SK-N-SH treated with all-trans-retinoic acid at 6 μM for 48 hours (cell line): ENCODE measurements at regions not wholly inside any gene's neighbourhood (a gene's known extent, or its start where the extent isn't known, plus 50 kb on each side); places are given as distances from the start of the nearest gene placed in this dataset.

Experiments
- CREB5 ChIP-seq: fragments of 250-450 bp; sonication (Bioruptor Pico); IDR thresholded peaks from 2 replicates; pipeline ENCODE4 v1.5.1; 2020; ENCODE audit warnings: low read depth, mild to moderate bottlenecking, moderate library complexity
- PATZ1 ChIP-seq: fragments of 250-450 bp; sonication (Bioruptor Pico); IDR thresholded peaks from 2 replicates; pipeline ENCODE4 v1.8.0; 2020; ENCODE audit warnings: mild to moderate bottlenecking, moderate library complexity, borderline replicate concordance
- POU6F1 ChIP-seq: fragments of 250-450 bp; sonication (Bioruptor Pico); IDR thresholded peaks from 2 replicates; pipeline ENCODE4 v1.8.0; 2021; ENCODE audit warnings: low read depth, mild to moderate bottlenecking, moderate library complexity, borderline replicate concordance
- TCF4 ChIP-seq: fragments of 250-450 bp; sonication (Bioruptor Pico); IDR thresholded peaks from 2 replicates; pipeline ENCODE4 v1.8.0; 2021; ENCODE audit warnings: mild to moderate bottlenecking, moderate library complexity, borderline replicate concordance
- ZC3H10 ChIP-seq: fragments of 250-450 bp; sonication (Bioruptor Pico); IDR thresholded peaks from 2 replicates; pipeline ENCODE4 v1.5.1; 2021; ENCODE audit warnings: mild to moderate bottlenecking, moderate library complexity
- ZFP30 ChIP-seq: fragments of 450-650 bp; formaldehyde crosslinking; IDR thresholded peaks from 2 replicates; pipeline ENCODE4 v1.5.0; 2022; ENCODE audit warnings: mild to moderate bottlenecking, moderate library complexity

GRCh38 chr2:183488421-183488820 is 364.2 kb downstream of the NUP35 start:
- no peak for TF ChIP-seq ZC3H10 (CRISPR knock-in tag)
- TF ChIP-seq POU6F1: no peak
- no peak for TF ChIP-seq PATZ1 (CRISPR knock-in tag)
- no peak for TF ChIP-seq TCF4 (CRISPR knock-in tag)
- TF ChIP-seq CREB5 (CRISPR knock-in tag): no peak
- no peak for TF ChIP-seq ZFP30 (CRISPR knock-in tag)
